Psoas muscle (tissue), 7 donors: ENCODE measurements at regions not wholly inside any gene's neighbourhood (a gene's known extent, or its start where the extent isn't known, plus 50 kb on each side); places are given as distances from the start of the nearest gene placed in this dataset.
"Not testable (repeated sequence)": the region's sequence is repeated elsewhere in the genome, so short reads cannot be mapped to it uniquely, and the experiment has no call there.

Experiments
- ATAC-seq, 4 donors: fragments of 200-7000 bp; cut with Tn5 transposase; one replicate each; pipeline ENCODE4 v1.9.1; 2020; ENCODE audit warnings: moderate library complexity in 3 of 4, mild to moderate bottlenecking in 2 of 4
- DNase-seq, 2 donors: peaks; one replicate each; pipeline ENCODE4 v3.0.0-alpha.2; 2020
- H3K27ac ChIP-seq: fragments of 200-600 bp; one replicate; pipeline ENCODE4 v1.8.0; 2022
- H3K27me3 ChIP-seq, 3 donors: fragments of 200-600 bp in 1 of 3; one replicate each; pipeline versions ENCODE4 v1.6.1 to v1.8.0; 2013 to 2022; ENCODE audit warnings: low read length in 2 of 3, mild to moderate bottlenecking in 2 of 3, moderate library complexity in 1 of 3; ENCODE audit not compliant: insufficient read depth in 3 of 3
- H3K36me3 ChIP-seq, 2 donors: fragments of 200-600 bp in 1 of 2; one replicate each; pipeline versions ENCODE4 v1.6.1 to v1.8.0; 2013 to 2022; ENCODE audit warnings: low read depth in 1 of 2, mild to moderate bottlenecking in 1 of 2, moderate library complexity in 1 of 2; ENCODE audit not compliant: insufficient read depth in 1 of 2
- H3K4me1 ChIP-seq: fragments of 200-600 bp; one replicate; pipeline ENCODE4 v1.8.0; 2022
- H3K4me3 ChIP-seq: fragments of 200-600 bp; one replicate; pipeline ENCODE4 v1.8.0; 2022; ENCODE audit warnings: mild to moderate bottlenecking
- H3K9me3 ChIP-seq: fragments of 200-600 bp; one replicate; pipeline ENCODE4 v1.8.0; 2022
- WGBS, 3 donors: extraction: QIAGEN DNeasy Blood & Tissue Kit; methylation state at CpG; one replicate each; pipeline versions ENCODE4 v1.1.6 to v1.1.7; 2013; 5-methylcytosine and 5-hydroxymethylcytosine counted together
- intact Hi-C, 2 donors: fragments of 100-400 bp; cut with DNase I; formaldehyde crosslinking; loops; one replicate each; pipeline versions ENCODE4 v1.11.0 to v1.14.2; 2022
- TF ChIP-seq, protein P1 (sequence below): fragments of 200-600 bp; IDR thresholded peaks from one replicate; pipeline ENCODE4 v1.8.0; 2022; ENCODE audit warnings: antibody characterized with exemption
- donor health status: healthy with polysubstance abuse.
- donor health status: DM: no; HTN: no; CAD: no; lungs with moderate emphysema.
- donor health status: Bipolar disorder and iron deficiency.
- donor health status: healthy.
- donor health status: DM: yes; HTN: yes; CAD: no.
- donor health status: DM: no; HTN: no; CAD: no.
- donor health status: DM: yes; HTN: yes; CAD: no.

DNA sequence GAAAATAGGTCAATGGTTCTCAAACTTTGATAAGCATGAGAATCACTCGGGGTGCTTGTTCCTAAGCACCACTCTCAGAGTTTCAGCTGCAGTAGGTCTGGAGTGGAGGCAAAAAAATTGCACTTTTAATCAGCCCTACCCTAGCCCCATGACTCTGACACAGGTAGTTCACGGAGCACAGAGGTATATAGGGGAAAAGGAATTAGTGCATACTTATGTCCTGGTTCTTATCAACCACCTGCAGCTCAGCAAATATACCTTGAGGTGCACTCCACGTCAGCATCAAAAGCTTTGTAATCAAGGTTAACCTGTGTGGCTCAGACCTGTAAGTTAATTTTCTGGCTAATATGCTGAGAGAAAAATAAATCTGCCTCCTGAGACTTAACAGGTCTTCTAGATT lies 138.8 kb upstream of the HMGN3 start:
- Histone ChIP-seq H3K27ac (no peak overlapping the region), H3K9me3 (peaks cover 2% of the 10 kb centered on the region), H3K4me3 (no peak overlapping the region), H3K27me3 (no peaks in the 10 kb centered on the region), H3K36me3 (no peaks in the 10 kb centered on the region), H3K4me1 (no peaks in the 10 kb centered on the region)
- WGBS, 3 donors = 63 to 70% (median 68%) methylated on average over 3 of the region's 3 CpGs
- ATAC-seq (no peak), DNase-seq (no peak)
- intact Hi-C loops = no loop called here
- TF ChIP-seq, protein P1, sequence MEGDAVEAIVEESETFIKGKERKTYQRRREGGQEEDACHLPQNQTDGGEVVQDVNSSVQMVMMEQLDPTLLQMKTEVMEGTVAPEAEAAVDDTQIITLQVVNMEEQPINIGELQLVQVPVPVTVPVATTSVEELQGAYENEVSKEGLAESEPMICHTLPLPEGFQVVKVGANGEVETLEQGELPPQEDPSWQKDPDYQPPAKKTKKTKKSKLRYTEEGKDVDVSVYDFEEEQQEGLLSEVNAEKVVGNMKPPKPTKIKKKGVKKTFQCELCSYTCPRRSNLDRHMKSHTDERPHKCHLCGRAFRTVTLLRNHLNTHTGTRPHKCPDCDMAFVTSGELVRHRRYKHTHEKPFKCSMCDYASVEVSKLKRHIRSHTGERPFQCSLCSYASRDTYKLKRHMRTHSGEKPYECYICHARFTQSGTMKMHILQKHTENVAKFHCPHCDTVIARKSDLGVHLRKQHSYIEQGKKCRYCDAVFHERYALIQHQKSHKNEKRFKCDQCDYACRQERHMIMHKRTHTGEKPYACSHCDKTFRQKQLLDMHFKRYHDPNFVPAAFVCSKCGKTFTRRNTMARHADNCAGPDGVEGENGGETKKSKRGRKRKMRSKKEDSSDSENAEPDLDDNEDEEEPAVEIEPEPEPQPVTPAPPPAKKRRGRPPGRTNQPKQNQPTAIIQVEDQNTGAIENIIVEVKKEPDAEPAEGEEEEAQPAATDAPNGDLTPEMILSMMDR = no peak

DNA sequence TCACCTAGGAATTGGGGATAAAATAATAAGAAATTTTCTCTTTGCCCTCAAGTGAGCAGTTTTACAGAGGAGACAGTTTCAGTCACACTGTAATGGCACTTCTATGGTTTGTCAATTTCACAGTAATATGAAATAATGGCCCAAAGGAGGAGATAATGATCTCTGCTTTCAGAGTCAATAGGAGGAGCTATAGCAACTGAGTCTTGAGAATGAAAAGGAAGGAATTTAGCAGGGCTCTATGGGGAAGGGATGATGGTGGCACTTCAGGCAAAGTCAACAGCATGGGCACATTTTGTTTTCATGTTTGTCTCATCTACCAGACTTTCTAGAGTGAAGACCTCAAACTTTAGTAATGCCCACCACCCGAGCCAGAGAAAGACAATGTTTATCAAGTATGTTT lies 138.3 kb upstream of the HMGN3 start:
- Histone ChIP-seq H3K27ac (no peak overlapping the region), H3K27me3 (no peaks in the 10 kb centered on the region), H3K4me3 (no peak overlapping the region), H3K9me3 (peaks cover 2% of the 10 kb centered on the region), H3K36me3 (no peaks in the 10 kb centered on the region), H3K4me1 (no peaks in the 10 kb centered on the region)
- intact Hi-C loops = no loop called here
- DNase-seq = no peak
- TF ChIP-seq, protein P1 = no peak
- 86 to 93% (median 89%) methylated on average over 1 of the region's 1 CpG for WGBS, 3 donors
- ATAC-seq = no peak

DNA sequence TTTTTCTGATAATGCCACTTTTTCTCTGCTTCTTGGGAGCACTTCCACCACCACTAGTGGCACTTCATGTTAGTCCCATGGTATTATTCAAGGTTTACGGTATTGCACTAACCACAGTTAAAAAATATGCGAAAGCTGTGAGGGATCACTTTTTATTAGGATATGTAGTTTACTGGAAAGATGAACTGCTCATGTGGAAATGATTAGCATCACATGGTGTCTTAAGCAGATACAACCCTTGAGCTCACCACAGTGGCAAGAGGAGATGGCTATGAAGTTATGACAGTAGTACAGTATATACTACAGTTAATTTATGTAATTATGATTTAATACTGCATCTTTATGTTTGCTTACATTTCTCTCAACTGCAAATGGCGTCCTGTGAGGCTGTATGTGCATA lies 134.5 kb upstream of the HMGN3 start:
- intact Hi-C loops = no loop called here
- no peak for ATAC-seq
- TF ChIP-seq, protein P1 = no peak
- no peak for DNase-seq
- Histone ChIP-seq H3K36me3 (no peaks in the 10 kb centered on the region), H3K9me3 (peaks cover 2% of the 10 kb centered on the region), H3K27ac (no peak overlapping the region), H3K4me1 (no peaks in the 10 kb centered on the region), H3K27me3 (no peaks in the 10 kb centered on the region), H3K4me3 (no peak overlapping the region)
- WGBS, 3 donors = 79 to 86% (median 80%) methylated on average over 3 of the region's 3 CpGs

DNA sequence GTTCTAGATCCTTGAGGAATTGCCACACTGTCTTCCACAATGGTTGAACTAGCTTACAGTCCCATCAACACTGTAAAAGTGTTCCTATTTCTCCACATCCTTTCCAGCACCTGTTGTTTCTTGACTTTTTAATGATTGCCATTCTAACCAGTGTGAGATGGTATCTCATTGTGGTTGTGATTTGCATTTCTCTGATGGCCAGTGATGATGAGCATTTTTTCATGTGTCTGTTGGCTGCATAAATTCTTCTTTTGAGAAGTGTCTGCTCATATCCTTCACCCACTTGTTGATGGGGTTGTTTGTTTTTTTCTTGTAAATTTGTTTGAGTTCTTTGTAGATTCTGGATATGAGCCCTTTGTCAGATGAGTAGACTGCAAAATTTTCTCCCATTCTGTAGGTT lies 129.0 kb upstream of the HMGN3 start:
- H3K4me1 ChIP-seq, intact Hi-C loops, H3K27ac ChIP-seq, H3K27me3 ChIP-seq, H3K4me3 ChIP-seq, ATAC-seq, H3K9me3 ChIP-seq, H3K36me3 ChIP-seq, DNase-seq: not testable (repeated sequence)

DNA sequence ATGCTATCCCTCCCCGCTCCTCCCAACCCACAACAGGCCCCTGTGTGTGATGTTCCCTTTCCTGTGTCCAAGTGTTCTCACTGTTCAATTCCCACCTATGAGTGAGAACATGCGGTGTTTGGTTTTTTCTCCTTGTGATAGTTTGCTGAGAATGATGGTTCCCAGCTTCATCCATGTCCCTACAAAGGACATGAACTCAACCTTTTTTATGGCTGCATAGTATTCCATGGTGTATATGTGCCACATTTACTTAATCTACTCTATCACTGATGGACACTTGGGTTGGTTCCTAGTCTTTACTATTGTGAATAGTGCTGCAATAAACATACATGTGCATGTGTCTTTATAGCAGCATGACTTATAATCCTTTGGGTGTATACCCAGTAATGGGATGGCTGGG lies 126.6 kb upstream of the HMGN3 start:
- WGBS, 3 donors = 89 to 95% (median 92%) methylated on average over 2 of the region's 2 CpGs
- H3K36me3 ChIP-seq, H3K9me3 ChIP-seq, H3K4me3 ChIP-seq, DNase-seq, ATAC-seq, intact Hi-C loops, H3K27me3 ChIP-seq, H3K4me1 ChIP-seq, H3K27ac ChIP-seq: not testable (repeated sequence)

DNA sequence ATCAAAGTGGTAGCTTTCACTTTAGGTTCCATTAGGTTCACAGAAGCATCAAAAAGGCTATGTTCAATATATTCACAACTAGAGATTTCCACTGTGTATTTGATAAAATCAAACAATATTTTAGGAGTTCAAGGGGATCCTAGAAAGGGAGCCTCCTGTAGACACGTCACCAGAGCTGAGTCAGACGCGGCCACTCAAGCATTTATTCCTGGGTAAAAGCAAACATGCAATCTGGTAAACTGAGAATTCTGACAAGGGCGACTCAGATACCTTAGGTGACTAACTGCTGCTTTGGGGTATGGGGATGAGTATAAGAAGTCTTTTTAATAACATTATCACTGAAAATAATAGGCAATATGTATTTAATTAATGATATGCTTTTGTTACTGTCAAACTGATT lies 118.7 kb upstream of the HMGN3 start:
- no peaks in the 10 kb centered on the region for H3K9me3 ChIP-seq
- H3K27me3 ChIP-seq = no peaks in the 10 kb centered on the region
- 84 to 93% (median 86%) methylated on average over 4 of the region's 4 CpGs for WGBS, 3 donors
- H3K4me3 ChIP-seq = no peak overlapping the region
- no peaks in the 10 kb centered on the region for H3K4me1 ChIP-seq
- no peak for ATAC-seq
- no peaks in the 10 kb centered on the region for H3K36me3 ChIP-seq
- no peak for DNase-seq
- intact Hi-C loops = no loop called here
- no peak overlapping the region for H3K27ac ChIP-seq
- TF ChIP-seq, protein P1 = no peak
